BLaER1 (cell line): ENCODE measurements at regions not wholly inside any gene's neighbourhood (a gene's known extent, or its start where the extent isn't known, plus 50 kb on each side); places are given as distances from the start of the nearest gene placed in this dataset.
A peak's percentile ranks its signal among the peaks of the same experiment; 100 is the strongest.
"Not testable (repeated sequence)": the region's sequence is repeated elsewhere in the genome, so short reads cannot be mapped to it uniquely, and the experiment has no call there.

ENCODE experiments used
- H3K27ac ChIP-seq: shearing (Covaris generic); formaldehyde crosslinking; 2 replicates; pipeline ENCODE4 v1.8.1; 2022
- H3K27me3 ChIP-seq: shearing (Covaris generic); formaldehyde crosslinking; 2 replicates; pipeline ENCODE4 v1.8.1; 2022
- H3K36me3 ChIP-seq: shearing (Covaris generic); formaldehyde crosslinking; 2 replicates; pipeline ENCODE4 v1.8.1; 2022
- H3K4me1 ChIP-seq: shearing (Covaris generic); formaldehyde crosslinking; 2 replicates; pipeline ENCODE4 v1.8.1; 2022
- H3K4me2 ChIP-seq: shearing (Covaris generic); formaldehyde crosslinking; 2 replicates; pipeline ENCODE4 v1.8.1; 2022
- H3K4me3 ChIP-seq: shearing (Covaris generic); formaldehyde crosslinking; 2 replicates; pipeline ENCODE4 v1.8.1; 2022
- H3K9ac ChIP-seq: shearing (Covaris generic); formaldehyde crosslinking; 2 replicates; pipeline ENCODE4 v1.8.1; 2022
- H3K9me3 ChIP-seq: shearing (Covaris generic); formaldehyde crosslinking; 2 replicates; pipeline ENCODE4 v1.8.1; 2022
- H4K20me1 ChIP-seq: shearing (Covaris generic); formaldehyde crosslinking; 2 replicates; pipeline ENCODE4 v1.8.1; 2022
- Cebpa-rat ChIP-seq: shearing (Covaris generic); IDR thresholded peaks from 2 replicates; pipeline ENCODE4 v1.8.1; 2022

- Histone ChIP-seq H4K20me1 (no peaks in the 10 kb centered on the region), H3K4me3 (no peak overlapping the region), H3K4me2 (no peak overlapping the region), H3K9ac (no peak overlapping the region), H3K4me1 (peaks cover 38% of the 10 kb centered on the region), H3K9me3 (no peaks in the 10 kb centered on the region), H3K36me3 (no peaks in the 10 kb centered on the region), H3K27me3 (peaks cover 7% of the 10 kb centered on the region; the same call in 1 of the 2 replicates), H3K27ac (no peak overlapping the region)
- TF ChIP-seq Cebpa-rat: no peak
Observed at GRCh38 chr6:167208819-167209576, 51.2 kb upstream of the GPR31 start.

DNA sequence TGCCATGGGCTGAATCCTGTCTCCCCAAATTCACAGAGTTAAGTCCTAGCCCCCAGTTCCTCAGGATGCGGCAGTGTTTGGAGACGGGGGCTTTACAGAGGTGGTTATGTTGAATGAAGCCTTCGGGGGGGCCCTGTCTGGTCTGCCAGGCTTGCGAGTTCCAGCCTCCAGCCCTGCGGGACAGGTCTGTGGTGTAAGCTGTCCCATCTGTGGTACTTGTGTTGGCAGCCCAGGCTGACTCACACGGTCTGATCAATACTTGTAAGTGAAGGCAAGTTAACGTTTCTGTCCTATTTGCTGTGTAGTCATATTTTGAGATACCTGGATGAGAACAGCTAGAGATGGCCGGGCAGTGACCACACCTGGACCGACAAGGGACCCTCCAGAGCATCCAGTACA is 51.8 kb upstream of the GPR31 start:
- Histone ChIP-seq H3K27me3 (peaks cover 6% of the 10 kb centered on the region; the same call in 1 of the 2 replicates), H3K4me2 (peak overlapping the region; percentile 79; the same call in 1 of the 2 replicates), H3K9ac (no peak overlapping the region), H4K20me1 (no peaks in the 10 kb centered on the region), H3K4me3 (no peak overlapping the region), H3K36me3 (no peaks in the 10 kb centered on the region), H3K27ac (no peak overlapping the region), H3K4me1 (peaks cover 36% of the 10 kb centered on the region), H3K9me3 (no peaks in the 10 kb centered on the region)
- no peak for TF ChIP-seq Cebpa-rat

DNA sequence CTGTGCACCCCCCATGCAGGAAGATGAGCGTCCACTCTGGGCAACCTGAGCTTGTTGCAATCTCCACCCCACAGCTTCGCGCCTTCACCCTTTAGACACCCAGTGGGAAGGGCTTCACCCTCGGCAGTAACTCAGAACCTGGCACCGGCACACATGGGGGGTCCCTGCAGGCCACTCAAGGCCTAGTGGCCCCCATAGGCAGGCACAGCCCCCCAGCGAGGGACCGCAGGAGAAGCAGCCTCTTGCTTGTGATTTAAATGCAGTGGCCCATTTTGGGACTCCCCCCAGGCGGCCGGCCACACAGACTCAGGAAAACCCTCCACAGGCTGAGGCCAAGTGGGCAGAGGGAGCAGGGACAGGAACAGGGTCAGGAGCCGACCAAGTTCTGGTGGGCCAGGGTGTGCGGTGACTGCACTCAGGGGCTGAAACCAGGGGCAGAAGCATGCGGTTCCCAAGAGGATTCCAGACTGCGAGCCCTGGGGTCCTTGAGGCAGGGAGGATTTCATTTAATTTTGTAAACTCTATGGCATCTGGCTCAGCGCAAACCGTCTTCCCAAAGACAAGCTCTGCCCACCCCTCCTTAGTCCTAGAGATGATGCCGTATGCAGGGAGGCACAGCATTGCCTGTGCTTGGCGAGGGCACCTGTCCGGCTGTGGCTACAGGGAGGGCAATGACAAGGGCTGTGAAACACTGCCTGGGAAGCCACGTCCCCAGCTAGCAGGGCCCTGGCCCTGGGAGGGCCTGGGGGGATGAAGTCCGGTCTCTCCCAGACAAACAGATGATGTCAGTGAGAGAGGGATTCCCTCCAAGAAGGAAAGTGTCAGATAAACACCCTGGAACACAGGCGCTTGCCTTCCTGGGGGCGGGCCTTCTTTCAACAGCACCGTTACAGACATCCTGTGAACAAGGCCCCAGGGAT is 52.9 kb upstream of the GPR31 start:
- H3K9me3 ChIP-seq: no peaks in the 10 kb centered on the region
- no peaks in the 10 kb centered on the region for H4K20me1 ChIP-seq
- H3K27ac ChIP-seq: no peak overlapping the region
- H3K4me1 ChIP-seq: peaks cover 36% of the 10 kb centered on the region
- no peaks in the 10 kb centered on the region for H3K36me3 ChIP-seq
- no peak overlapping the region for H3K9ac ChIP-seq
- H3K4me2 ChIP-seq: peak overlapping the region; percentile 79
- H3K4me3 ChIP-seq: no peak overlapping the region
- no peak for TF ChIP-seq Cebpa-rat
- no peaks in the 10 kb centered on the region for H3K27me3 ChIP-seq

DNA sequence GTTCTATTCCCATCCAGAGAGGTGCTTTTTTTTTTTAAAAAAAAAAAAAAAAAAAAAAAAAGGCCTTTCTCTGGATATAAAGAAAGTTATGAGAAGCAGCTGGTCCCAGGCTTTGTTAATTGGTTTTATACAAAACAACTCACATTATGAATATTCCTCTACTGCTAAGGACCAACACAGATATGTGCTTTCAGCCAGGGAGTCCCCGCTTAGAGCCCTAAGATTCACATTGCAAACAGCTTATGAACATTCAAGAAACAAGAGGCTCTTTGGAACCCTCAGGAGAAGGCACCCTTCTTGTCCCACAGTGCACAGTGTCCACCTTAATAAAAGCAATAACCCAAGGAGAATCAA is 53.5 kb upstream of the GPR31 start:
- Histone ChIP-seq H3K27me3 (no peaks in the 10 kb centered on the region), H3K9ac (no peak overlapping the region), H3K4me2 (peak overlapping the region; percentile 79), H3K27ac (no peak overlapping the region), H3K4me3 (no peak overlapping the region), H3K9me3 (no peaks in the 10 kb centered on the region), H4K20me1 (no peaks in the 10 kb centered on the region), H3K36me3 (no peaks in the 10 kb centered on the region), H3K4me1 (peaks cover 36% of the 10 kb centered on the region)
- TF ChIP-seq Cebpa-rat: no peak

- TF ChIP-seq Cebpa-rat: no peak
- H3K27me3 ChIP-seq: no peaks in the 10 kb centered on the region
- no peaks in the 10 kb centered on the region for H3K36me3 ChIP-seq
- no peaks in the 10 kb centered on the region for H3K9me3 ChIP-seq
- H4K20me1 ChIP-seq: no peaks in the 10 kb centered on the region
- no peak overlapping the region for H3K9ac ChIP-seq
- H3K4me1 ChIP-seq: peaks cover 32% of the 10 kb centered on the region
- peak overlapping the region; percentile 79 for H3K4me2 ChIP-seq
- no peak overlapping the region for H3K27ac ChIP-seq
- H3K4me3 ChIP-seq: no peak overlapping the region
Observed at GRCh38 chr6:167211881-167212712, 54.3 kb upstream of the GPR31 start.

GRCh38 chr6:167212713-167213005 is 54.9 kb upstream of the GPR31 start:
- Histone ChIP-seq H3K4me3 (no peak overlapping the region), H3K27me3 (no peaks in the 10 kb centered on the region), H4K20me1 (no peaks in the 10 kb centered on the region), H3K9me3 (no peaks in the 10 kb centered on the region), H3K9ac (no peak overlapping the region), H3K4me1 (peaks cover 28% of the 10 kb centered on the region), H3K36me3 (no peaks in the 10 kb centered on the region), H3K27ac (no peak overlapping the region), H3K4me2 (no peak overlapping the region)
- TF ChIP-seq Cebpa-rat: no peak

DNA sequence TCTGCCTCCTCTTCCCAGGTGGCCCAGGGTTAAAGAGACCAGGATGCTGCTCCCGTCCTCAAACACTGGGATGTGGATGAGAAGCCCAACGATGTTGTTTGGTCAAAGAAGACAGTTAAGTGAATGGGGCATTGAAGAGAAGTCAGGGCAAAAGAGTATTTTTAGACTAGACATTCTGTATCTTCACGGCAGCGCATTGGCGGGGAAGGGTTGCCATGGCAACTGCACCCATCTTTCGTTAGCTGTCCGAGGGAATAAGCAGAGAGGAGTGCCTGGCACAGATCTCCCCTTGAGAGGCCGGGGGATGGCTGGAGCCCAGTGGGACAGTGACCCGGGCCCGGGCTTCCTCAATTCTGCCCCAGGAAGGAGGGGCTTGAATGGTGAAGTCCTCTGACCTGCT is 56.4 kb upstream of the GPR31 start:
- H3K27ac ChIP-seq: no peak overlapping the region
- no peaks in the 10 kb centered on the region for H4K20me1 ChIP-seq
- H3K27me3 ChIP-seq: no peaks in the 10 kb centered on the region
- TF ChIP-seq Cebpa-rat: no peak
- H3K4me3 ChIP-seq: no peak overlapping the region
- no peaks in the 10 kb centered on the region for H3K36me3 ChIP-seq
- H3K9ac ChIP-seq: no peak overlapping the region
- peaks cover 28% of the 10 kb centered on the region for H3K4me1 ChIP-seq
- H3K4me2 ChIP-seq: no peak overlapping the region
- no peaks in the 10 kb centered on the region for H3K9me3 ChIP-seq

GRCh38 chr6:167215429-167216250 is 57.9 kb upstream of the GPR31 start:
- H3K9me3 ChIP-seq: not testable (repeated sequence)
- peaks cover 18% of the 10 kb centered on the region for H3K4me1 ChIP-seq

GRCh38 chr6:167216390-167217050 is 58.7 kb upstream of the GPR31 start:
- not testable (repeated sequence) for H3K9ac ChIP-seq, H3K4me3 ChIP-seq, H3K36me3 ChIP-seq, H4K20me1 ChIP-seq, H3K9me3 ChIP-seq, H3K27me3 ChIP-seq, H3K4me1 ChIP-seq, H3K4me2 ChIP-seq, H3K27ac ChIP-seq

More at GRCh38 chr6:167215429-167216250, 57.9 kb upstream of the GPR31 start:
- not testable (repeated sequence) for H3K9ac ChIP-seq, H3K4me2 ChIP-seq, H3K27me3 ChIP-seq, H3K36me3 ChIP-seq, H3K4me3 ChIP-seq, H4K20me1 ChIP-seq, H3K27ac ChIP-seq

DNA sequence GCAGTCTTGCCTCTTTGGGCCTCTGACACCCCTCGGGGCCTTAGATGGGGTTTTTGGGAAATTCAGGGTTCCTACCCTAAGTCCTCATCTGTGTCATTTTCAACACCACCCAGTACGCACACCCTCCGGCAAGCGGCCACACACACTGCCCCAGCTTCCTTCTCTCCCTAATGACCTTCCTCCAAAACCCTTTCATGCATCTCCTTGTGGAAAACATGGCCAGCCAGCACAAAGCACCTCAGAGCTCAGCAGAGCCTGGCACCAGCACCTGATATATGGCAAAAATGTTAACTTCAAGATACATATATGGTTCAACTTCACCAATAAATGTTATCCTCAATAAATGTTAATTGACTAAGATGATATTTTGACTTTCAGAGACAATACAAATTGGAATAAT is 59.3 kb upstream of the GPR31 start:
- not testable (repeated sequence) for H3K9me3 ChIP-seq, H3K4me3 ChIP-seq, H3K4me1 ChIP-seq, H3K36me3 ChIP-seq, H3K27me3 ChIP-seq, H3K27ac ChIP-seq, H4K20me1 ChIP-seq, H3K4me2 ChIP-seq, H3K9ac ChIP-seq

GRCh38 chr6:167217951-167218759 is 60.4 kb upstream of the GPR31 start:
- H3K4me1 ChIP-seq, H3K4me2 ChIP-seq, H3K36me3 ChIP-seq, H3K27me3 ChIP-seq, H3K9ac ChIP-seq, H3K27ac ChIP-seq, H3K4me3 ChIP-seq, H4K20me1 ChIP-seq, H3K9me3 ChIP-seq: not testable (repeated sequence)

GRCh38 chr6:167219079-167219478 is 61.3 kb upstream of the GPR31 start:
- not testable (repeated sequence) for H4K20me1 ChIP-seq, H3K9me3 ChIP-seq, H3K4me3 ChIP-seq, H3K9ac ChIP-seq, H3K4me2 ChIP-seq, H3K27me3 ChIP-seq, H3K36me3 ChIP-seq, H3K27ac ChIP-seq, H3K4me1 ChIP-seq
